ENCODE measurements at regions not wholly inside any gene's neighbourhood (a gene's known extent, or its start where the extent isn't known, plus 50 kb on each side); places are given as distances from the start of the nearest gene placed in this dataset.
A peak's percentile ranks its signal among the peaks of the same experiment; 100 is the strongest.
"Not testable (repeated sequence)": the region's sequence is repeated elsewhere in the genome, so short reads cannot be mapped to it uniquely, and the experiment has no call there.

DNA sequence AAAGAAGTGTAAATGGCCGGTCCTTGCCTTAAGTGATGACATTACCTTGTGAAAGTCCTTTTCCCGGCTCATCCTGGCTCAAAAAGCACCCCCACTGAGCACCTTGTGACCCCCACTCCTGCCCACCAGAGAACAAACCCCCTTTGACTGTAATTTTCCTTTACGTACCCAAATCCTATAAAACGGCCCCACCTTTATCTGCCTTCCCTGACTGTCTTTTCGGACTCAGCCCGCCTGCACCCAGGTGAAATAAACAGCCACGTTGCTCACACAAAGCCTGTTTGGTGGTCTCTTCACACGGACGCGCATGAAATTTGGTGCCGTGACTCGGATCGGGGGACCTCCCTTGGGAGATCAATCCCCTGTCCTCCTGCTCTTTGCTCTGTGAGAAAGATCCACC, 112.4 kb downstream of the NPY start:
- DNase-seq: not testable (repeated sequence)

DNA sequence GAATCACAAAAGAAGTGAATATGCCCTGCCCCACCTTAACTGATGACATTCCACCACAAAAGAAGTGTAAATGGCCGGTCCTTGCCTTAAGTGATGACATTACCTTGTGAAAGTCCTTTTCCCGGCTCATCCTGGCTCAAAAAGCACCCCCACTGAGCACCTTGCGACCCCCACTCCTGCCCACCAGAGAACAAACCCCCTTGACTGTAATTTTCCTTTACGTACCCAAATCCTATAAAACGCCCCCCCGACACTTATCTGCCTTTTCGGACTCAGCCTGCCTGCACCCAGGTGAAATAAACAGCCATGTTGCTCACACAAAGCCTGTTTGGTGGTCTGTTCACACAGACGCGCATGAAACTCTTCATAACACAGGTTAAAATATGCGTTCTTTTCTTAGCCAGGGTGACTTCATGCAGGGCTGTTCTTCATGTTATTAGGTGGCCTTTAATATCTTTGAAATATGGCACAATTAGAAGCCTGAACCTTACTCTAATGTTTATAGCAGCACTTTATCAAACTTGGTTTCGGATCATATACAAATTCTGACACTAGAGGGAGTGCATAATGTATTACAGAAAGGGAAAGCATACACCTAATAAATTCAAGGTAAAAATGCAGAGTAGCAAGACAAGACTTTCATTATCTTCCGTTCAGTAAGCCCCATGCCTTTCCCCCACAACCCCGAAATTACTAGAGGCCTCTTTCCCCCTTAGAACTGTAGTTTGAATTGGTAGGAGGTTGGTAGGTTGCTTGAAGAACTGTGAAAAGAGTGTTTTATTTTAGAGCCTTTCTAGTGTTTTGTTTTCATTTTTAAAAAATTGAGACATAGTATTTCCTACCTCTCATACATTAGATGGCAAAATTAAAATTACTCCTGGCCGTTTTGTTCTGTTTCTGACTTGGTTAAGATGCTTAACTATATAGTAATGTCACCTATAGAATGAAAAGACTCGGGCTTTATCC, 117.9 kb downstream of the NPY start:
- peak; percentile 38 for DNase-seq

DNA sequence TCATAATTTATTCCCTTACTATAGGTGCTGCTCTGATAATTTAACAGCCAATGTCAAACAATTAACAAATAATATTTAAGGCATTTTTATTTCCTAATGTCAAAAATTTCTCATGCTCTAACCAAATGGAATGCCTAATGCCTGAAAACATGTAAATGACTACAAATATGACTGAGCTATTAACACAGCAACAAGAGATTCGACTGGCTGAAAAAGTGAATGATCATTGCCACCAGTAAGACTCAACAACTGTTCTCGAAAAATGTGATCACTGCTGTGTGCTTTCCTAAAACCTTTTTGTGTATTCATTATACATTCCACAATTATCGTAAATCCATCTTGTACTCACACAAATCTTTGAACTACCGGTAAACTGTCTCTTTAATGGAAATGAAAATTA, 118.7 kb downstream of the NPY start:
- no peak for DNase-seq

DNA sequence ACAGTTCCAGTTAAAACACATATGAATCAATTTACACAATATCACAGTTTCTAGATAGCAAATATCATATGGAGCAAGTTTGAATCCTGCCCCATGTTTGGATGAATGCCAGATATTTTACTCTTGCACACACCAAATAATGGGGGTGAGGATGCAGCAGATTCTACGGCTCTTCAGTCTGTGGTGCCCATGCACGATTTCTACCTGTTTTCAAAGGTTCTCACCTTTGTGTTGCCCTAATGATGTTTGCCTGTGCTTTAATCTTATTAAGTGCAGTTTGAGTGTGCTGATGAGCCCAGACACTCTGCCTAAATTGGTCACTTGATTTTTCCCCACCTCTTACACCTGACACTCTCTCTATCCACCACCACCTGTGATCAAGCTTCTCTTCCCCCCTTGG, 119.6 kb downstream of the NPY start:
- no peak for DNase-seq

DNA sequence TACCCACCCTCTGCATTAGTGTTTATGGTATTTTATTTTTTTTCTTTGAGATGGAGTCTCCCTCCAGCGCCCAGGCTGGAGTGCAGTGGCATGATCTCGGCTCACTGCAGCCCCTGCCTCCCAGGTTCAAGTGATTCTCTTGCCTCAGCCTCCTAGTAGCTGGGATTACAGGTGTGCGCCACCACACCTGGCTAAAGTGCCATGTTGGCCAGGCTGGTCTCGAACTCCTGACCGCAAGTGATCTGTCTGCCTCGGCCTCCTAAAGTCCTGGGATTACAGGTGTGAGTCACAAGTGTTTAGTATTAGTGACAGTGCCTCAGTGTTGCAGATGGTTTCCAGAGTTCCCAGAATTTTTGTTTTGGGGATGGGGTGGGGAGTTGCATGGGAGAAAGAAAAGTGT, 120.3 kb downstream of the NPY start:
- DNase-seq: no peak

DNA sequence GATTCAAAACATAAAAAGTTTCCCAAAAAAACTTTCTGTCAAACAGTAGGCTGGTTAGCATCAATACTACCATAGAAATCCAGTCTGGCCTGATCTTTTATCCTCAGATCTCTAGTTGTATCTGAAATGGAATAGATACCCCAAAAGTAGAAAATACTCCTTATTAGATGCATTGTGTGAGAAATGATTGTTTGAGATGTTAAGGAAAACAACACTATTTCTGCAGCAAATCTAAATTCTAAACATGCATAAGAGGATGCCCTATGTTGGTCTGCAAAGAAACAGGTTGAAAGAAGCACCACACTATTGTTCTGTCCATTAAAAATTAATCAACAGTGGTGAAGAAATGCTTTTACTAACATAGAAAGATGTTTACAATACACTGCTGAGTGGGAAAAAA, 121.0 kb downstream of the NPY start:
- no peak for DNase-seq

DNA sequence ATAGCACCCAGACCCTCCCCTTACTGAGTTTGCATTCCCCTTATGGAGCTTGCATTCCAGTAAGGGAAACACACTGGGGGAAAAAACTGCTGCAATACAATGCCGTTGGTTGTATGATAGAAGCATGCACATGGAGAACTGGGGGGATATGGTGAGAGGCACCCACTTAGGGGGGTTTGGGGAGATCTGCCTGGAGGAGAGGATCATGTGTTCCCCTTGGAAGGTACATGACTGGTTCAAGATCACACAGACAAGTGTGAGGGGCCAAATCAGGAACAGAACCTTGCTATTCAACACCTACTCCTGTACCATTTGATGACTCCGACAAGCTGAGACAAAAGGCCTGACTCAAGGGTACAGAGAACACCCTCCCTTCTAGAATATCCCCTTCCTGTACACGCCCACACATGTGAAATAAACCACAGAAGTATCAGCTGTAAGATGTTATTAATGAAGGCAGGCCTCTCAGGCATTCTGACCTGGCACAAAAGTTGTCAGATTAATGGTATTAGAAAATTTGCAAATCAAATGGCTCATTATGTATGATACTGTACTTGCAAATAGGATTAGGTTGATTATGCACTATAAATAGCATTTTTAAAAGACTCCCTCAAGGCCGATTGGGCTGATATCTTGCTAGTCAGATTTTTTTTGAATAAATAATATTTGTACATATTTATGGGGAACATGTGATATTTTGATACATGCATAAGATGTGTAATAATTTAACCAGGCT, 122.2 kb downstream of the NPY start:
- no peak for DNase-seq

DNA sequence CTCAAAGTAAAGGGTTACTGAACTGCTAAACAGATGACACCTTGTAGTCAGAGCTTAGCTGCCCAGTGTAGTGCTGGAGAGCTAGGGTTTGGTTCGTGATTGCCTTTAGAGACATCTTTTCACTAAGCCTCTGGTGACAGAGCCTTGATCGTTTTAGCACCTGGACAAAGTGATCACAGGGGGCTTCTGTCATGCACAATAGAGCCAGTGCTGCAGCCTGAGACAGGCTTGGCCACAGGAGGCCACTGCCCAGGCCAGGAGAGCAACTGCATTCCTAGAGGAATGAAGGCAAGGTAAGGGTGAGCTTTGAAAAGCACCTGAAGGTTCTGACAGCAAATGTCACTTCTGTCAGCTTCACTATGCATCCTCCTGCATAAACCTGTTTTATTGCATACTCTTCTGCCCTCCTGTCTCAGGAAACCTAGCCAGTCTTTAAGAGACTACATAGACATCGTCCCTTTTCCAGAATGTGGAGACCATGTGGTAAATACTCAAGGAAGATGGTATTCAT, 122.9 kb downstream of the NPY start:
- no peak for DNase-seq

DNA sequence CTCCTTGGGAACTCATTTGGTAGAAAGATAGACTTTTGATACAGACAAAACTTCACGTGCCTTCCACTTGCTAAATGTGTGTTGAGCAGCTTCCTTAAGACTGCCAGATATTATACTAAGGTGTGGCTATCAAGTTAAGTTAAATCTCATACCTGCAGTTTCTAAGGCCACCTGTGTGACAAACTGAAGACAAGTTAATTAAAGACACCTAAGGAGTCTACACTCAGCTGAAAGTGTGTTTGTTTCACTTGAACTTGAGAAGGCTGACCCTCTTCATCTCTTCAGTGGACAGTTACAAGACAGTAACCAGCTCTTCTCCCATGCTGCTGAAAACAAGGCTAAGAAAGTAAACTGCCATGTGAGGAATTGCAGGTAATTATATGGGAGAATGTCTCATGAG, 124.0 kb downstream of the NPY start:
- DNase-seq: no peak

DNA sequence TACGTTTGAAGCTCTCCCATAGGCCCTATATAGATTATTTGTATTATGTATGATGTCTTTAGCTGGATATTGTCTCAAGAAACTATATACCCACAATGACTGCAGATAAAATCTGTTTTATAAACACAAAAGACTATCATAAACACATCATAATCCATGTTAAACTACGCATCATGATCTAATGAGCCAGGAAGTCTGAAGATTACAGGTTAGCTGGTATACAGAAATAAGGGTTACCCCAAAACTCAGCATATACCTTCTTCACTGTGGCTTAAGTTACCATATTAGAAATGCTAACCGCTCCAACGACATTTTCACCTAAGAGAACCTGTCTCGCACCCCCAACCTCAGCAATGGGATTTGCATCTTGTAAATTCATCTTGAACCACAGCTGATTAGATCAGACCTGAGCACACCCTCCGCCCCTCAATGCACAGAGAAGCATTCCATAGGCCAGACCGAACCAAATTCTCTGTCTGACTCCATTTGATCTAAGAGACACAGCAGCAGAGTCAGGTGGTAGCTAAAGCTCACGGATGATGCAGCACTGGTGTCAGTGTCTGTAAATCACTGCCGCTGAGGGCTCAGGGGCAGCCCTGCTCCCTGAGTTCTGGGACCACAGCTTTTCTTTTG, 124.9 kb downstream of the NPY start:
- DNase-seq: no peak

DNA sequence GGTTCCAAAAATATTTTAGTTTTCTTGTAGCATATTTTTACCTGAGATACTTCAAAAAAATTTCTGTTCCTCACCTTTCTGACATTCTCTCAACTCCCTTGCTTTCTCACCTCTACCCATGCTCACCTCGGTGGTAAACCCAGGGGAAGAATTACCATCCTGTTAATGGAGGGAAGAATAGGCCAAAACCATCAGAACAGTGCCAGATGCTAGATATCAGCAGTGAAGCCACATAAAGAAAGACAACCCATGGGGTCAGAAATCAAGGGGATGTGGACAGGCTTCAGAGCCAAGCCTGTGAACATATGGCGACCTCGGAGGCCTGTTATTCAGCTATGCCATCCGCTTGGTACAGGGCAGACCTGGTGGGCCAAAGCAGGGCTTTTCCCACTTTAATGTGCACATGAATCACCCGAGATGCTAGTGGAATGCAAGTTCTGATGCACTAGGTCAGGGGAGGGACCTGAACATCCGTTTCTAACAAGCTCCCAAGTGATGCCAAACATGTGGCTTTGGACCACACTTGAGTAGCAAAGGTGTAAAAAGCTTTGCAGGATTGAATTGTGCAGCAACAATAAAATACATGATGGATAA, 125.5 kb downstream of the NPY start:
- no peak for DNase-seq

DNA sequence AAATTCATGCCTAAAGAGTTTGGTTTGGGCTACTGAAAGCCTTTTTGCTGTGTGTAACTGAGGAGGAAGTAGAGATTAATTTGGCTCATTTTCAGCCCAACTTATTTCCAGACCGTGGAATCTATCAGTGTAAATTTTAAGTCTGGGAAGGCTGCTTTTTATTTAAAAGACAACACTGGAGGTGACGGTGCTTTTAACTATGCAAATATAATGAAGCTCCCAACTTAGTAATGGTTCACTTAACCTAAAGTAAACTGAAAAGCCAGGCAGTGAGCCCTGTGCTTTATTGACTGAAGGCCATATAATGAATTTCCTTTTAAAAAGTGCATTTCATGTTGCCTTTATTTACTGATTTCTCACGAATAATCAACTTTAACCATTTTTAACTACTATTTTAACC, 127.2 kb downstream of the NPY start:
- no peak for DNase-seq

DNA sequence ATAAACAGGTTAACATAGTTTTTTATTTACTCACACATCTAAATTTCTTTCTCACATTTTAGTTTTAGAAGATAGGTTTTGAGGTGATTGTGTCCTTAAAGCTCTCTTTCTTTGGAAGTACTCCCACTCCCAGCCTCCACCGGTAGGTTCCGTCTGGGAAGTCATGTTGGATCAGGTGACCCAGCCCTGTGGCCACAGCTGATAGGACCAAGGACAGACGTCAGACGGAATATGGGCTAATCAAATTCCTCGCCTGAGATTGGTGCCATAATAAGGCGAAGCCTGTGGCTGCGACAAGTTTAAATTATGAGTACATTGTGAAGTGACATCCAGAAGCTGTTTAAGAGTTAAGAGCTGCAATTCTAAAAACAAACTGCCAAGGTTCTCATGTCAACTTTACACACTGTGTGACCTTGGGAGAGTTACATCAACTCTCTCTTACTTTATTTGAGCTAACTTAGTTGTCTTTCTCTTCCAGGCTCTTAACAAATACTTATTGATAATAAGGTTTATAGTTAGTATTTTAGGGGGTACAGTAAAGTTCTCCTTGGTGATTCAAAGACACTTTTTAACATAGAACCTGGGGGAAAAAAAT, 133.6 kb downstream of the NPY start:
- DNase-seq: no peak

DNA sequence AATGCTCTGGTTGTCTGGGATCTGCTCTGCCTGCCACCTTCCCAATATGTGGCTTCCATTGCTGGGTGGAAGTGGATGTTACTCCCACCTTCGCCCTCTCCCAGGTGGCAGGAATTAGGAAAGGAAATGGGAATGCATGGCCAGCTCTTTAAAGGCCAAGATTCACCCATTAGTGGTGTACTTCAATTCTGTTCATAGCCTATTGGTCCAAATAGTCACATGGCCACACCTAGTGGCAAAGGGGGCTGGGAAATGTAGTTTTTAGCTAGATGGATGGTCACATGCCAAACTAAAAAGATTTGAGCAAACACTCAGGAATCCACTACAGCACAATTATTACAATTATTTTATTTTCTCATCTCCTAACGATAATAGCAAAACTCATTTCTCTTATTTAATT, 135.1 kb downstream of the NPY start:
- DNase-seq: peak; percentile 19

DNA sequence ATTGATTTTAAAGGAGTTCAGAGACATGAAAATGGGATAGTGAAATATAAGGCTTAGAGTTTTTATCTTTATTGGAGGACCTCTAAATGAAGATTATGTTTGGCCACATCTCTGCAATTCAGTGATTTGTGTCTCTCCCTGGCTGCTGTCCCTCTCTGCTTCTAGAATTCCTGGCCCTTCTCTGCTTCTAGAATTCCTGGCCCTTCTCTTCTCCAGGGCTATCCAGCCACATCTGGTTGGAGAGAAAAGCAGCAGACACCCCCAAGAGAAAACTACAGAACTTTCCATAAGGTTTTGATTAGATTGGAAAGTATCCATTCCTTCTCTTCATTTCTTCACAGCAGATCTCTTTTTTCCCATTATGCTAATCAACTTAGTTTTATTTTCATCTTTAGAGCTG, 135.5 kb downstream of the NPY start:
- no peak for DNase-seq

DNA sequence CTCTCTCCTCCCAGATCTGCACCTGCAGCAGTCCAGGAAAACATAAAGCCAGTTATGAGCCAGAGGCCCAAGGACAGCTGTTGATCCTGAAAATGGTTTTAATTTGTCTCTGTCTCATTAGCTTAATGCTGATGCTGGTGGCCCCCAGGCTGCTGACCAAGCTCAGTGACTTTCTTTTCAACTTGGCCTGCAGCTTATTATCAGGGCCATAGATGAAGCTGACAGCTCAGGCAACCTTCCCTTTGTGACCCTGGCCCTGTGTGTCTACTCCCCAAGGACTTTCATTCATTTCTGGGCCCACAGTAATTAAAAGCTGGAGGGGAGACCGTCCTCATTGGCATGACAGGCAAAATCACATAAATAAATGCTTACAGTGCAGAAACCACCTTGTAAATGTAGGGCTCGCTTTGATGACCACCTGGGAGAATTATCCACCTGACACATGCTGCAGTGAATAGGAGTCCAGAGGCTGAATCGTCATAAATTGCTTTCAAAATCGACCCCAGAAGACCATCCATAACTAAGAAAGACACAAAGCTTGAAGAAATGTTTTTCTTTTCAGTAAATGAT, 138.5 kb downstream of the NPY start:
- no peak for DNase-seq

DNA sequence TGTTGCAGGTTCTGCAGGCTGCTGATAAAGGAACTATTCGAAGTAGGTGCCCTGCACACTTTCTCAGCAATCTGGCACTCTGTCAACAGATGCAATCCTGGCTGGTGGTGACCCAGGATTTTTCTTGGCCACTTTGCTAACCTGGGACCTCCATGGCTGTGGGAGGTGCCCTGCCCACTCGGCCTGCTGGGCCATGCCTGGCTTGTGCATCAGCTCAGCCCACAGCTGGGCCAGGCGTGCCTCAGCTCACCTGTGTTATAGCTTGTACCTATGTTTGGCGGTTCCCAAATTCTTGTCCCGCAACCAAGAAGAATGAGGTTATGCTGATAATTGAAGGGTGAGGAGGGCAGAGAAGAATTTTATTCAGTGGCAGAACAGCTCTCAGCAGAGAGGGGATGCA, 141.7 kb downstream of the NPY start:
- DNase-seq: no peak

DNA sequence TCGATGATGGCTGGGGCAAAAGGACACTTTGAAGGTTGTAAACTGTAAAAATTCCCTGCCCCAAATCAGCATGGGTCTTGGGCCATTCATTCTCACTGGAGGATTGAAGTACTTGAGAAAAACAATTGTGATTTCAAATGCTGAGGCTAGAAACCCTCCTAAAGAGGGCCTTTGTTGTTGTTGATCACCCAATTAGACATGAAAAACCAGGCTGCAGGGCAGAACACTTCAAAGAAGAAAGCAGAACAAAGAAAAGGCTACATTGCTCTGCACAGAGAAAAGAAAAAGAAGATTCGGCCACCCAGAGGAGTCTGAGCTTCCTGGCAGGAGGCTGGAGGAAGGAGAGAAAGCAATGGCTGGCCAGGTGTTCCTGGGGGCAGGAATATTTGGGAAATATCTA, 143.1 kb downstream of the NPY start:
- no peak for DNase-seq

DNA sequence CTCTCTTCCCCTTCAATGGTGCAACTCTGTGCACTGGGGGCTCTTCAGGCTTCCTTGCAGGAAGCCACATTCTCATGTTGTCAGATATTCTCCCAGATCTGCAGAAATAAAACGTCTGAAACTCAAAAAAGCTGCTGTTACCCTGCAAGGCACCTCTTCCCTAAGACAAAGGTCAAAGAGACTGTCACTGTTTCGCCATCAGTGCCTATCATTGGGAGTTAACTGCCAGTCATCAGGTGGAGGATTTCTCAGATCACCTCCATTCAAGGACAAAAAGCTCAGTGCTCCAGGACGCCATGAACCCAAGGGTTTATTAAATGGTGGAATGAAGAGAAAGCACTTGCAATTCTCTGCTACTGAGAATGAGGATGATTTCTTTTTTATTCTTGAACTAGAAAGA, 144.6 kb upstream of the PALS2 start:
- DNase-seq: no peak

DNA sequence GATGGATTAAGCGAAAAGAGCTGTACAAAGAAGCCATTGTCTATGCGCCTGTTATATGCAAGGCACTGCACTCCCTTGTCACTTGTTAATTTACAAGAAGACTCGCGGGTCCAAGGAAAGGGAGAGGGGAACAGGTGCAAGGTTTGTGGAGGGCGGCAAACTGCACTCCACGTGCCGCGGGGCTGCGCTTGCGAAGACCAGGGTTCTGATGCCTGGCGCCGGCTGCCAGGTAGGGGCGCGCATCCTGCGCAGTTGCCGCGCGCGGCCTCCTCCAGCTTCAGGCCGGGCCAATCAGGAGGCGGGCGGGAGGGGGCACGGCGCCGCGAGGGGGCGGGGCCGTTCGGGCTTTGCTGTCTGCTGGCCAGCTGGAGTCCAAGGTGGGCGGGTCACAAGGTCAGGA, 140.6 kb upstream of the PALS2 start:
- no peak for DNase-seq

DNA sequence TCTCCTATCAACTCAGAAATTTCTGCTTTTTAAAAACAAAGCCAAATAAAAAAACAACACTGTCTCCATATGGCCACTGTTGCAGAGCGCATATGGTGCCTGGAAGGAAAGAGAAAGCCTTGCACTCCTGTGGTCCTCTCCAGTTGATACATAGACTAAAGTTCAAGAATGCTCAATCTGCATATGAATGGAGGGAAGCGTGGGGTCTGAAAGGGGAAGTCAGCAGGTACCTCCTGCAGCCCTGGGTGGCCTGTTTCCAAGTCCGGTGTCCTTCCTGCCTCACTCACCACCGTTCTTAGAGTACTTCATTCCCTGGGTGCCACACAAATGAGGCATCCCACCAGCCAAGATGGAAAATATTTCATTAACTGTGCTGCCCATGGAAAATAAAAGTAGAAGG, 138.3 kb upstream of the PALS2 start:
- no peak for DNase-seq

DNA sequence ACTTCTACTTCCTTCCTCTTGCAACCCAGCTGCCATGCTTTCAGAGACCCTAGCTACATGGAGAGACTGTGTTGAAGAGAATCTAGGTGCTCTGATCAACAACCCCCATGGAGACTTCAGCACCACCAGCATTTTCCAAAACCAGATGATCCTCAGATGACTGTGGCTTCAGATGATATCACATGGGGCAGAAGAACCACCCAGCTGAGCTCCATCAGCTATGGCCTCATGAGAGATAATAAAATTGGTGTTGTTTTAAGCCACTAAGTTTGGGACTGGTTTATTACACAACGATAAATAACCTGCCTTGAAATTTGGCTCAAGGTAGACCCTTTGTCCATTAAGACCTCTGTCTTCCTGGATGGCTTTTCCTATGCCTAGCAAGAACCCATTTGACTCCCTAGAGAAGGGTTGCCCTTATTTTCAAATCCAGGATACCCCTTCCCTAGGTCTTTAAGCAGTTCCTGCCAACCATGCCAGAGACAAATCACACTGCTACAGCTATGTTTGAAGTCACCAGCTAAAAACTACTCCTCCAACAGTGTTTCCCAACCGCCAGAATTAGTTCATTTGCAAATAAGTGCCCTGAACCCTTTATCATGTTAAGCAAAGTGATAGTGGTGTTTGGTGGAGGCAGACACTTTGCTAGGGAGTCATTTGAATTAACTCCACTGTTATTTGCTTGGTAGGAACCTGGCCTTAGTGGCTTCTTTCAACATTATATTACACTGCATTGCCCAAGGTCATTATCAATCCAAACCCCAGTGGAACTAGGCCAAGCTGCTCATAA, 136.9 kb upstream of the PALS2 start:
- DNase-seq: no peak
